ENCODE measurements at regions not wholly inside any gene's neighbourhood (a gene's known extent, or its start where the extent isn't known, plus 50 kb on each side); places are given as distances from the start of the nearest gene placed in this dataset.

GRCh38 chr2:105563000-105563719 lies 164.3 kb upstream of the FHL2 start:
- Histone ChIP-seq H3F3A (ENCODE audit: insufficient read depth, low read length, poor library complexity, severe bottlenecking) (no peaks in the 10 kb centered on the region), H3K9me2 (ENCODE audit: insufficient read depth, low read length) (no peaks in the 10 kb centered on the region), H3K27ac (ENCODE audit: low read length) (no peak overlapping the region), H3K36me3 (ENCODE audit: insufficient read depth, low read length) (no peaks in the 10 kb centered on the region), H4K20me1 (ENCODE audit: insufficient read depth) (no peaks in the 10 kb centered on the region), H3K79me2 (replicated peaks; ENCODE audit: insufficient read depth, low read length) (no peaks in the 10 kb centered on the region), H3K4me2 (ENCODE audit: low read length) (no peak overlapping the region), H3K9me3 (ENCODE audit: low read length) (no peaks in the 10 kb centered on the region), H2AFZ (ENCODE audit: low read depth, low read length) (no peak overlapping the region), H3K4me3 (ENCODE audit: low read length) (no peak overlapping the region), H3K9ac (ENCODE audit: low read length) (no peak overlapping the region), H3K27me3 (ENCODE audit: insufficient read depth, low read depth, low read length) (no peaks in the 10 kb centered on the region)
- TF ChIP-seq POLR2AphosphoS5 (IDR thresholded peaks at IDR 0.05) = no peak
- TF ChIP-seq REST (IDR thresholded peaks at IDR 0.05; ENCODE audit: borderline replicate concordance) = no peak
- no peak for TF ChIP-seq TAF1 (IDR thresholded peaks at IDR 0.05; ENCODE audit: low read depth)
- TF ChIP-seq MXI1 (conservative IDR thresholded peaks at IDR 0.05; ENCODE audit: poor library complexity, severe bottlenecking) = no peak

- no peak overlapping the region for H3K4me3 ChIP-seq (ENCODE audit: low read length)
- H2AFZ ChIP-seq (ENCODE audit: low read depth, low read length) = no peak overlapping the region
- H3K79me2 ChIP-seq (replicated peaks; ENCODE audit: insufficient read depth, low read length) = no peaks in the 10 kb centered on the region
- H4K20me1 ChIP-seq (ENCODE audit: insufficient read depth) = no peaks in the 10 kb centered on the region
- H3K27ac ChIP-seq (ENCODE audit: low read length) = no peak overlapping the region
- H3K36me3 ChIP-seq (ENCODE audit: insufficient read depth, low read length) = no peaks in the 10 kb centered on the region
- TF ChIP-seq TAF1 (IDR thresholded peaks at IDR 0.05; ENCODE audit: low read depth) = no peak
- no peak for TF ChIP-seq EZH2 (IDR thresholded peaks at IDR 0.05; ENCODE audit: borderline replicate concordance, insufficient read depth, low read length, poor library complexity, severe bottlenecking)
- TF ChIP-seq MXI1 (conservative IDR thresholded peaks at IDR 0.05; ENCODE audit: poor library complexity, severe bottlenecking) = no peak
- TF ChIP-seq POLR2AphosphoS5 (IDR thresholded peaks at IDR 0.05) = no peak
- TF ChIP-seq CTCF (IDR thresholded peaks at IDR 0.05; ENCODE audit: poor library complexity, severe bottlenecking) = no peak
- TF ChIP-seq REST (IDR thresholded peaks at IDR 0.05; ENCODE audit: borderline replicate concordance) = no peak
- no peak for TF ChIP-seq RAD21 (conservative IDR thresholded peaks at IDR 0.05)
- TF ChIP-seq SMC3 (conservative IDR thresholded peaks at IDR 0.05; ENCODE audit: poor library complexity) = no peak
- no peak for TF ChIP-seq EP300 (conservative IDR thresholded peaks at IDR 0.05; ENCODE audit: poor library complexity, severe bottlenecking)
- H3K9me2 ChIP-seq (ENCODE audit: insufficient read depth, low read length) = no peaks in the 10 kb centered on the region
- H3F3A ChIP-seq (ENCODE audit: insufficient read depth, low read length, poor library complexity, severe bottlenecking) = no peaks in the 10 kb centered on the region
- H3K9me3 ChIP-seq (ENCODE audit: low read length) = no peaks in the 10 kb centered on the region
- H3K27me3 ChIP-seq (ENCODE audit: insufficient read depth, low read depth, low read length) = no peaks in the 10 kb centered on the region
- no peak overlapping the region for H3K4me2 ChIP-seq (ENCODE audit: low read length)
- H3K9ac ChIP-seq (ENCODE audit: low read length) = no peak overlapping the region
Measured at GRCh38 chr2:105561401-105561800, 162.6 kb upstream of the FHL2 start.
